ENCODE measurements at regions not wholly inside any gene's neighbourhood (a gene's known extent, or its start where the extent isn't known, plus 50 kb on each side); places are given as distances from the start of the nearest gene placed in this dataset.

DNA sequence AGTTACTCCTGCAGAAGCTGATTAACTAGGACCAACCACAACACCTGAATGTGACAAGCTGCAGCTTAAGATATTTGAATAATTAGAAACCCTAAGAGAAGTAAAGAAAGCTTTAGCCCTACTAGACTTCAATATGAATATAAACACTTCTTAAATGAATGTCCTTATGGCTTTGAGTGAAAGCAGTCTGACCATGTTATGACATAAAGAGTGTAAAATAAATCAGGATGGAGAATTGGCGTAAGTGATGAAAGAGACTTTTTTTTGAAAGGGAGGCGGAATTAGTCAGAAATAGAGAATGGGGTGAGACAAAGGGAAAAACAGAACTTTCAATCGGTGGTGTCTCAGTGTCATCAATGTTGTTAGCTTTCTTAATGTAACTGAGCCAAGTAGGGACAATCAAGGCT is 117.2 kb upstream of the MAGEB16 start:
- H3K36me3 ChIP-seq (ENCODE audit: control insufficient read depth, insufficient read depth, low read length) = no peaks in the 10 kb centered on the region
- H3K4me3 ChIP-seq (replicated peaks; ENCODE audit: low read depth, low read length) = no peak overlapping the region
- DNase-seq (ENCODE audit: extremely low read depth, insufficient read length) = no peak
- no peaks in the 10 kb centered on the region for H3K27me3 ChIP-seq (replicated peaks; ENCODE audit: control insufficient read depth, insufficient read depth, low read length)
- TF ChIP-seq, protein P1, sequence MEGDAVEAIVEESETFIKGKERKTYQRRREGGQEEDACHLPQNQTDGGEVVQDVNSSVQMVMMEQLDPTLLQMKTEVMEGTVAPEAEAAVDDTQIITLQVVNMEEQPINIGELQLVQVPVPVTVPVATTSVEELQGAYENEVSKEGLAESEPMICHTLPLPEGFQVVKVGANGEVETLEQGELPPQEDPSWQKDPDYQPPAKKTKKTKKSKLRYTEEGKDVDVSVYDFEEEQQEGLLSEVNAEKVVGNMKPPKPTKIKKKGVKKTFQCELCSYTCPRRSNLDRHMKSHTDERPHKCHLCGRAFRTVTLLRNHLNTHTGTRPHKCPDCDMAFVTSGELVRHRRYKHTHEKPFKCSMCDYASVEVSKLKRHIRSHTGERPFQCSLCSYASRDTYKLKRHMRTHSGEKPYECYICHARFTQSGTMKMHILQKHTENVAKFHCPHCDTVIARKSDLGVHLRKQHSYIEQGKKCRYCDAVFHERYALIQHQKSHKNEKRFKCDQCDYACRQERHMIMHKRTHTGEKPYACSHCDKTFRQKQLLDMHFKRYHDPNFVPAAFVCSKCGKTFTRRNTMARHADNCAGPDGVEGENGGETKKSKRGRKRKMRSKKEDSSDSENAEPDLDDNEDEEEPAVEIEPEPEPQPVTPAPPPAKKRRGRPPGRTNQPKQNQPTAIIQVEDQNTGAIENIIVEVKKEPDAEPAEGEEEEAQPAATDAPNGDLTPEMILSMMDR (IDR thresholded peaks at IDR 0.05; ENCODE audit: insufficient read depth, low read length, poor library complexity, severe bottlenecking) = no peak

DNA sequence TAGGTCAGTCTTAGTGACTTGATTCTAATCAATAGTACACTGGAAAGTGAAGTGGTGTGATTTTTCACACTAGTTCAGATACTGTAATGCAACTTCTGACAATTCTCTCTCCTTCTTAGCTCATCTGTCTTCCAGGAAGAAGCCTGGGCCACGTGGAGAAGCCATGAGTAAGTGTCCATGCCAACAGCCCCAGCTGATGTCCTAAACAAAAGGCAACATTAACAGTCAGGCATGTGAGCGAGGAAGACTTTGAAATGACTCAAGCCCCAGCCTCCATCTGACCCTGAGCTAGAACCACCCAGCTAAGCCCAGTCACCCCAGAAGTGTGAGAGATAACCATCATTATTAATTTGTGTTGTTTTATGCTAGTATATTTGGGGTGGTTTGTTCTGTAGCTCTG is 115.7 kb upstream of the MAGEB16 start:
- TF ChIP-seq, protein P1 (IDR thresholded peaks at IDR 0.05; ENCODE audit: insufficient read depth, low read length, poor library complexity, severe bottlenecking) = no peak
- DNase-seq (ENCODE audit: extremely low read depth, insufficient read length) = no peak
- Histone ChIP-seq H3K27me3 (replicated peaks; ENCODE audit: control insufficient read depth, insufficient read depth, low read length) (no peaks in the 10 kb centered on the region), H3K36me3 (ENCODE audit: control insufficient read depth, insufficient read depth, low read length) (no peaks in the 10 kb centered on the region), H3K4me3 (replicated peaks; ENCODE audit: low read depth, low read length) (no peak overlapping the region)

DNA sequence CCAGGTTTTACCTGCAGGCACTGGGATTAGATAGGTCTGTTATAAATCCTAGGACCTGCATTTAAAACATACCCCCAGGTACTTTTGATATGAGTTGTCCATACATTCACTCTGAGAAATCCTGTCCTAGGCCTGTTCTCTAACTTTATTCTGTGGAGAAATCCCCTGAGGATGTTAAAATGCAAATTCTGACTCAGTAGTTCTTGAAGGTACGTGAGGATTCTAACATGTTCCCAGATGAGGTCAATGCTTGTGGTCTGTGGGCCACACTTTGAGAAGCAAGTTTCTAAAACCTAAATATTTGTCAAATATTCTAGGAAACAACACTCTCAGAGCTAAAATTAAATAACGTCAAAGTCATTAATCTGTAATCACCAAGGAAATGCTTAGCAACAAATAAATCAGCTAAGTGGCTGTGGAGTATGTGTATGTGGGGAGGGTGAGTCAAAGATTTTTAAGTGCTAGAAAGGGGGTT is 101.3 kb upstream of the MAGEB16 start:
- DNase-seq (ENCODE audit: extremely low read depth, insufficient read length) = no peak
- TF ChIP-seq, protein P1 (IDR thresholded peaks at IDR 0.05; ENCODE audit: insufficient read depth, low read length, poor library complexity, severe bottlenecking) = no peak
- Histone ChIP-seq H3K4me3 (replicated peaks; ENCODE audit: low read depth, low read length) (no peak overlapping the region), H3K27me3 (replicated peaks; ENCODE audit: control insufficient read depth, insufficient read depth, low read length) (no peaks in the 10 kb centered on the region), H3K36me3 (ENCODE audit: control insufficient read depth, insufficient read depth, low read length) (no peaks in the 10 kb centered on the region)

DNA sequence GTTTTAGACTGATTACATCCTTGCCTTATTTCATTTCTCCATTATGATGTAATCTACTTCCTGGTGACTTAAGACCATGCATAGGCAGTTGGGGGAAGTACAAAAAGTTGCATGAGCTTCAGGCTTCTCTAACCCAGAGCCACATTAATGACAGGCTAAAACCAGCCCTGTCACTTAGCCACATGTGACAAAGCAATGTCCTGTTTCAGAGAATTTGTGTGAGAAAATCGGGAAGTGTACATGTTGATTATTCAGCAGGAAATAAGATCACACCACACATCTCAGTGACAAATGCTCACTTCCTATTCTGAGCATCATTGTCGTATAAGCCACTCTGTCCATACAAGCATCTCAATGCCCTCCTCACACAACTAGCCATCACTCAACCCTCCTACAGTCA is 98.5 kb upstream of the MAGEB16 start:
- no peaks in the 10 kb centered on the region for H3K36me3 ChIP-seq (ENCODE audit: control insufficient read depth, insufficient read depth, low read length)
- H3K4me3 ChIP-seq (replicated peaks; ENCODE audit: low read depth, low read length) = no peak overlapping the region
- no peaks in the 10 kb centered on the region for H3K27me3 ChIP-seq (replicated peaks; ENCODE audit: control insufficient read depth, insufficient read depth, low read length)
- TF ChIP-seq, protein P1 (IDR thresholded peaks at IDR 0.05; ENCODE audit: insufficient read depth, low read length, poor library complexity, severe bottlenecking) = no peak
- no peak for DNase-seq (ENCODE audit: extremely low read depth, insufficient read length)

DNA sequence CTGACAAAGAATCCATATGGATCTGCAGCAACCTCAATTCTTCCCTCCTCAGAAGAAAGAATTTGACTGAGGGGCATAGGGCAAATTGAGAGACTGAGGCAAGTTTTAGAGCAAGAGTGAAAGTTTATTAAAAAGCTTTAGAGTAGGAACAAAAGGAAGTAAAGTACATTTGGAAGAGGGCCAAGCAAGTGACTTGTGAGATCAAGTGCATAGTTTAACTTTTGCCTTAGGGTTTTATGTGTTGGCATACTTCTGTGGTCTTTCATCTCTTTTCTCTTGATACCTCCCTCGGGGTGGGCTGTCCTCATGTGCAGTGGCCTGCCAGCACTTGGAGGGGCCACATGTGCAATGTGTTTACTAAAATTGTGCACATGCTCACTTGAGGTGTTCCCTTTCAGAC is 98.0 kb upstream of the MAGEB16 start:
- Histone ChIP-seq H3K4me3 (replicated peaks; ENCODE audit: low read depth, low read length) (no peak overlapping the region), H3K36me3 (ENCODE audit: control insufficient read depth, insufficient read depth, low read length) (no peaks in the 10 kb centered on the region), H3K27me3 (replicated peaks; ENCODE audit: control insufficient read depth, insufficient read depth, low read length) (no peaks in the 10 kb centered on the region)
- TF ChIP-seq, protein P1 (IDR thresholded peaks at IDR 0.05; ENCODE audit: insufficient read depth, low read length, poor library complexity, severe bottlenecking) = no peak
- no peak for DNase-seq (ENCODE audit: extremely low read depth, insufficient read length)

DNA sequence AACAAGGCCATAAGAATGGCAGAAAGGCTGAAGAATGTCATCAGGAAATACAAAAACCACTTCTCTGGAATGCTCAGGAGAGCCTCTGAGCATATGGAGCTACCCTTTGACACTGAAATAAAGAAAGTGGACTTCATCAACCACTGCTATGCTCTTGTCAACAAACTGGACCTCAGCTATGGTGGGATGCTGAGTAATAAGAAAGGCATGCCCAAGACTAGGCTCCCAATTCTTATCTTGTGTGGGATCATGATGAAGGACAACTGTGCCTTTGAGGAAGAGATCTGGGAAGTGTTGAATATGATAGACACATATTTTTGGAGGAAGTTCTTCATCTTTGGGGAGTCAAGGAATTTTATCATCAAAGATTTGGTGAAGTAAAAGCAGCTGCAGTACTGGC is 86.9 kb upstream of the MAGEB16 start:
- TF ChIP-seq, protein P1 (IDR thresholded peaks at IDR 0.05; ENCODE audit: insufficient read depth, low read length, poor library complexity, severe bottlenecking) = no peak
- DNase-seq (ENCODE audit: extremely low read depth, insufficient read length) = no peak
- no peaks in the 10 kb centered on the region for H3K36me3 ChIP-seq (ENCODE audit: control insufficient read depth, insufficient read depth, low read length)
- no peak overlapping the region for H3K4me3 ChIP-seq (replicated peaks; ENCODE audit: low read depth, low read length)
- no peaks in the 10 kb centered on the region for H3K27me3 ChIP-seq (replicated peaks; ENCODE audit: control insufficient read depth, insufficient read depth, low read length)

Measured in GM06990 (cell line).